Adrenal gland (tissue), 5 donors: ENCODE measurements at regions not wholly inside any gene's neighbourhood (a gene's known extent, or its start where the extent isn't known, plus 50 kb on each side); places are given as distances from the start of the nearest gene placed in this dataset.

ENCODE experiments used
- POLR2A ChIP-seq, 2 donors: fragments of 450-650 bp; IDR thresholded peaks; one replicate each; pipeline ENCODE4 v1.6.1; 2017; ENCODE audit warnings: antibody characterized with exemption in 2 of 2, mild to moderate bottlenecking in 2 of 2, moderate library complexity in 1 of 2
- TF ChIP-seq, protein P1 (sequence below), 6 experiments: fragments of 450-650 bp in 4 of 6; fragments of 200-600 bp in 2 of 6; sonication (generic) in 1 of 6; IDR thresholded peaks; 1 replicate in 5 of 6; 2 replicates in 1 of 6; pipeline versions ENCODE4 v1.5.1 to v1.8.0; 2016 to 2021; ENCODE audit warnings: antibody characterized with exemption in 6 of 6, mild to moderate bottlenecking in 2 of 6, moderate library complexity in 1 of 6
- donor health status: DM: no; HTN: no; CAD: no.

DNA sequence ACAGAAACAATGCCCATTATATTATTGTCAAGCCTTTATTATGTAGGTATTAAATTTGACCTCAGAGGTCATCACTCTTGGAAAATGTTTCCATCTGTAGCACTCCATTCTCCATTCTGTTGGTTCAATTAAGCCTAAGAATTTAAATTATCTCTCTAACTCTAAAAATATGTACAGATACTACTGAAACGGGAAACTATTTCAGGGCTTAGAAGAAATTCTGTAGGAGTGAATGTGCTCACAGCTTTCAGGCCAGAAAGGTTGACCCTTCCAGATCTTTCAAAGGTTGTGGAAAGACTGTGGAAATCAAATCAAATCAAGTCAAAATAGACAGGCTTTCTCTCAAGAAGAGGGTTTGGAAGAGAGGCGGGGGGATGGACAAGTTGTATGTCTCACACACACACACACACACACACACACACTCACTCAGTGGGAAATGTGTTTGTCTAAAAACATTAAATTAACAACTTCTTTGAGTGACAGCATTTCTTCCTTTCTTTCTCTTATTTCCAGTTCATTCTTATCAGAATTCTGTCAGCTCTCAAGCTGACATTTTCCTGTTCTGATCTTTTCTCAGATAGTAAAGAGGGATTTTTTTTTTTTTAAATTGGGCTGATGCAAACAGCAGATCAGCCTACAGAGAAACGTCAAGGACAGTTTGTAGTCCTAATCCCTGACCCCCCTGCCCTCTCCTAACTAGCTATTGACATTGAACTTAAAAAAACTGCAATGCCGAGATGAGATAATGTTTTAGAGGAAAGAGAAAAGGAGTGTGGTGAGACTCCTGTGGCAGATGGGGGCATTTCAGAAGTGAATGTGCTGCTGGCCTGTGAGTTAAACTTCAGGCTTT, 139.0 kb upstream of the ZFHX3 start:
- TF ChIP-seq, protein P1, sequence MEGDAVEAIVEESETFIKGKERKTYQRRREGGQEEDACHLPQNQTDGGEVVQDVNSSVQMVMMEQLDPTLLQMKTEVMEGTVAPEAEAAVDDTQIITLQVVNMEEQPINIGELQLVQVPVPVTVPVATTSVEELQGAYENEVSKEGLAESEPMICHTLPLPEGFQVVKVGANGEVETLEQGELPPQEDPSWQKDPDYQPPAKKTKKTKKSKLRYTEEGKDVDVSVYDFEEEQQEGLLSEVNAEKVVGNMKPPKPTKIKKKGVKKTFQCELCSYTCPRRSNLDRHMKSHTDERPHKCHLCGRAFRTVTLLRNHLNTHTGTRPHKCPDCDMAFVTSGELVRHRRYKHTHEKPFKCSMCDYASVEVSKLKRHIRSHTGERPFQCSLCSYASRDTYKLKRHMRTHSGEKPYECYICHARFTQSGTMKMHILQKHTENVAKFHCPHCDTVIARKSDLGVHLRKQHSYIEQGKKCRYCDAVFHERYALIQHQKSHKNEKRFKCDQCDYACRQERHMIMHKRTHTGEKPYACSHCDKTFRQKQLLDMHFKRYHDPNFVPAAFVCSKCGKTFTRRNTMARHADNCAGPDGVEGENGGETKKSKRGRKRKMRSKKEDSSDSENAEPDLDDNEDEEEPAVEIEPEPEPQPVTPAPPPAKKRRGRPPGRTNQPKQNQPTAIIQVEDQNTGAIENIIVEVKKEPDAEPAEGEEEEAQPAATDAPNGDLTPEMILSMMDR (IDR thresholded peaks at IDR 0.05), result peak in 1 of 6 experiments; percentile 8
- TF ChIP-seq POLR2A (IDR thresholded peaks at IDR 0.05), result no peak
